PC-9 (cell line): ENCODE measurements at regions not wholly inside any gene's neighbourhood (a gene's known extent, or its start where the extent isn't known, plus 50 kb on each side); places are given as distances from the start of the nearest gene placed in this dataset.

ENCODE experiments used
- BruUV-seq: library from RNA; stranded (reverse); fragments of 400-500 nt; replicated peaks from 2 replicates; lab custom pipeline; 2021; lab: Mats Ljungman, UMichigan
- CTCF ChIA-PET: fragments of 300-600 bp; sonication (Branson Sonifier 250); formaldehyde crosslinking; loops from one replicate; lab custom pipeline; 2022; ENCODE audit warnings: antibody characterized with exemption; lab: Charles Lee
- POLR2A ChIA-PET: fragments of 300-600 bp; sonication (Branson Sonifier 250); formaldehyde crosslinking; loops from one replicate; lab custom pipeline; 2022; ENCODE audit warnings: antibody characterized with exemption; ENCODE audit not compliant: unreplicated experiment; lab: Charles Lee
- DNase-seq, 2 experiments: peaks; one replicate each; pipeline versions ENCODE4 v3.0.0 to v3.0.0-alpha.2; 2015 to 2022; ENCODE audit warnings: mixed read lengths in 1 of 2
- H2AFZ ChIP-seq: fragments of 200-600 bp; sonication (generic); 2 replicates; pipeline ENCODE4 v1.8.1; 2017; ENCODE audit warnings: antibody characterized with exemption
- H3F3A ChIP-seq: fragments of 200-600 bp; sonication (generic); 2 replicates; pipeline ENCODE4 v1.8.1; 2017; ENCODE audit warnings: antibody characterized with exemption, mild to moderate bottlenecking, low read depth; ENCODE audit not compliant: insufficient read depth
- H3K27ac ChIP-seq: fragments of 200-600 bp; sonication (generic); 2 replicates; pipeline ENCODE4 v1.6.1; 2016; ENCODE audit warnings: mixed run types
- H3K27me3 ChIP-seq: fragments of 200-600 bp; sonication (generic); 2 replicates; pipeline ENCODE4 v1.6.1; 2016; ENCODE audit warnings: low read depth, mixed run types; ENCODE audit not compliant: insufficient read depth
- H3K36me3 ChIP-seq: fragments of 200-600 bp; sonication (generic); 2 replicates; pipeline ENCODE4 v1.6.1; 2016; ENCODE audit warnings: low read depth, mixed run types
- H3K4me1 ChIP-seq: fragments of 200-600 bp; sonication (generic); replicated peaks from 2 replicates; pipeline ENCODE4 v1.6.1; 2016; ENCODE audit warnings: mixed run types; ENCODE audit not compliant: insufficient read depth
- H3K4me2 ChIP-seq: fragments of 200-600 bp; sonication (generic); 2 replicates; pipeline ENCODE4 v1.6.1; 2017; ENCODE audit warnings: mixed run types
- H3K4me3 ChIP-seq: fragments of 200-600 bp; sonication (generic); 2 replicates; pipeline ENCODE4 v1.6.1; 2016; ENCODE audit warnings: mixed run types
- H3K79me2 ChIP-seq: fragments of 200-600 bp; sonication (generic); 2 replicates; pipeline ENCODE4 v1.6.1; 2017; ENCODE audit warnings: low read depth, mixed run types
- H3K9me2 ChIP-seq: fragments of 200-600 bp; sonication (generic); 2 replicates; pipeline ENCODE4 v1.8.1; 2017; ENCODE audit warnings: mild to moderate bottlenecking; ENCODE audit not compliant: insufficient read depth
- H3K9me3 ChIP-seq: fragments of 200-600 bp; sonication (generic); 2 replicates; pipeline ENCODE4 v1.8.1; 2016; ENCODE audit warnings: low read depth; ENCODE audit not compliant: insufficient read depth
- H4K20me1 ChIP-seq: fragments of 200-600 bp; sonication (generic); 2 replicates; pipeline ENCODE4 v1.8.1; 2017; ENCODE audit not compliant: insufficient read depth
- EZH2 ChIP-seq: fragments of 200-600 bp; sonication (generic); IDR thresholded peaks from 2 replicates; pipeline ENCODE4 v1.8.0; 2017; ENCODE audit warnings: antibody characterized with exemption, low read depth
- intact Hi-C: fragments of 100-400 bp; cut with micrococcal nuclease; formaldehyde crosslinking; loops from one replicate; pipeline ENCODE4 v1.10.0; 2022; ENCODE audit not compliant: unreplicated experiment
- TF ChIP-seq, protein P1 (sequence below): fragments of 200-600 bp; sonication (generic); conservative IDR thresholded peaks from 2 replicates; pipeline ENCODE4 v1.6.1; 2017; ENCODE audit warnings: mixed run types, antibody characterized with exemption, mild to moderate bottlenecking, moderate library complexity

DNA sequence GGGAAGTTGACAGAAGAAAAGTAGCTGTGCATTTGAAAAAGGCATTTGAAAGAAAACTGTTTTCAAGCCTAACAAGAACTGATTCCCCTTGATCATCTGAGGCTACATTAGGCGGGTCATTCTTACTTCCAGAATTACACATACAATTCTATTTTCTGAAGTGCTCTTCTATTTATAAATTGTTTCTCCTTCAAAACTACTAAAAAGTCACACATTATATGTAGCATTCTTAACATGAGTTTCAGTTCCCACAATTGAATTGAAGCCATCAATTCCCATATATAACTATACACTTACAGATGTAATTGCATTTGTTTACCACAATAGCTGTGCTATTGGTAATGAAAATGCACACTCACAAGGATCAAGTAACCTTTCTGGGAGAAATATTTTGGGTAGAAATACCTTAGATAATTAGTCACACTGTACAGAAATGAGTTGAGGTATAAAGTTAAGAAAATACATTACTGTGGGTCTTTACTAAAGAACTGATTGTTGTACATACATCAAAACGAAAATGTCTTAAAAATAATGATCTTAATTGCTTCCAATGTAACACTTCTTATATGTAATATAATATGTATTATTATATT lies 1688.0 kb upstream of the AGA start:
- no TSS peak for BruUV-seq
- POLR2A ChIA-PET, result no interaction called here
- intact Hi-C loops, result no loop called here

DNA sequence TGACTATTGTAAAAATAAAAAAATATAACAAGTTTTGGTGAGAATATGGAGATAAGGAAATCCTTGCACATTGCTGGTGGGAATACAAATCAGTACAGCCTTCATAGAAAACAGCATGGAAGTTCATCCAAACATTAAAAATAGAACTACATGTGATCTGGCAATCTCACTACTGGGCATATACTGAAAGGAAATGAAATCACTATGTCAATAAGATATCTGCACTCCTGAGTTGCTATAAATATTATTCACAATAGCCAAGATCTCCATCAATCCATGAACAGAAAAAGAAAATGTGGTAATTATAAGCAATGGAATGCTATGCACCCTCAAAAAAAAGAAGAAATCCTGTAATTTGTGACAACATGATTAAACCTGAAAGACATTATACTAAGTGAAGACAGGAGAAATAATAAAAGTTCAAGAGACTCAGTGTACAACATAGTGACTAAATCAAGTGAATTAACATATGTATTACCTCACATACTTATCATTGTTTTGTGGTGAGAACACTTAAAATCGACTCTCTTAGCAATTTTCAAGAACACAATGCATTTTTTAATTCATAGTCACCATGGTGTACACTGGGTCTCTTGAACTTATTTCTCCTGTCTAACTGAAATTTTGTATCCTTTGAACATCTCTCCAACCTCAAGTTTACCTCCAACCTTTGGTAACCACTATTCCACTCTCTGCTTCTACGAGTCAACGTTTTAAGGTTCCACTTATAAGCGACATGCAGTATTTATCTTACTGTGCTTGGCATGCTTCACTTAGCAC lies 1703.7 kb upstream of the AGA start:
- H3K4me2 ChIP-seq, result no peak overlapping the region
- no peaks in the 10 kb centered on the region for H4K20me1 ChIP-seq
- H3K9me2 ChIP-seq, result no peaks in the 10 kb centered on the region
- no peaks in the 10 kb centered on the region for H3K36me3 ChIP-seq
- H3K79me2 ChIP-seq, result no peaks in the 10 kb centered on the region
- CTCF ChIA-PET, result no interaction called here
- H3F3A ChIP-seq, result no peaks in the 10 kb centered on the region
- POLR2A ChIA-PET, result no interaction called here
- no TSS peak for BruUV-seq
- H3K27me3 ChIP-seq, result no peaks in the 10 kb centered on the region
- no peak overlapping the region for H3K27ac ChIP-seq
- TF ChIP-seq EZH2, result no peak
- TF ChIP-seq, protein P1, sequence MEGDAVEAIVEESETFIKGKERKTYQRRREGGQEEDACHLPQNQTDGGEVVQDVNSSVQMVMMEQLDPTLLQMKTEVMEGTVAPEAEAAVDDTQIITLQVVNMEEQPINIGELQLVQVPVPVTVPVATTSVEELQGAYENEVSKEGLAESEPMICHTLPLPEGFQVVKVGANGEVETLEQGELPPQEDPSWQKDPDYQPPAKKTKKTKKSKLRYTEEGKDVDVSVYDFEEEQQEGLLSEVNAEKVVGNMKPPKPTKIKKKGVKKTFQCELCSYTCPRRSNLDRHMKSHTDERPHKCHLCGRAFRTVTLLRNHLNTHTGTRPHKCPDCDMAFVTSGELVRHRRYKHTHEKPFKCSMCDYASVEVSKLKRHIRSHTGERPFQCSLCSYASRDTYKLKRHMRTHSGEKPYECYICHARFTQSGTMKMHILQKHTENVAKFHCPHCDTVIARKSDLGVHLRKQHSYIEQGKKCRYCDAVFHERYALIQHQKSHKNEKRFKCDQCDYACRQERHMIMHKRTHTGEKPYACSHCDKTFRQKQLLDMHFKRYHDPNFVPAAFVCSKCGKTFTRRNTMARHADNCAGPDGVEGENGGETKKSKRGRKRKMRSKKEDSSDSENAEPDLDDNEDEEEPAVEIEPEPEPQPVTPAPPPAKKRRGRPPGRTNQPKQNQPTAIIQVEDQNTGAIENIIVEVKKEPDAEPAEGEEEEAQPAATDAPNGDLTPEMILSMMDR, result no peak
- no peaks in the 10 kb centered on the region for H3K9me3 ChIP-seq
- intact Hi-C loops, result no loop called here
- H2AFZ ChIP-seq, result no peak overlapping the region
- no peak for DNase-seq
- no peaks in the 10 kb centered on the region for H3K4me1 ChIP-seq
- H3K4me3 ChIP-seq, result no peak overlapping the region

More for the DNA sequence above, 1688.0 kb upstream of the AGA start:
- no peaks in the 10 kb centered on the region for H3K36me3 ChIP-seq
- H3K4me1 ChIP-seq, result no peaks in the 10 kb centered on the region
- TF ChIP-seq, protein P1, result no peak
- no peak for TF ChIP-seq EZH2
- no peaks in the 10 kb centered on the region for H4K20me1 ChIP-seq
- no peaks in the 10 kb centered on the region for H3K79me2 ChIP-seq
- no peak overlapping the region for H2AFZ ChIP-seq
- no peak overlapping the region for H3K27ac ChIP-seq
- no peak overlapping the region for H3K4me3 ChIP-seq
- no peaks in the 10 kb centered on the region for H3K9me3 ChIP-seq
- no peak for DNase-seq
- H3K27me3 ChIP-seq, result no peaks in the 10 kb centered on the region
- CTCF ChIA-PET, result no interaction called here
- H3K9me2 ChIP-seq, result no peaks in the 10 kb centered on the region
- H3F3A ChIP-seq, result no peaks in the 10 kb centered on the region
- no peak overlapping the region for H3K4me2 ChIP-seq

DNA sequence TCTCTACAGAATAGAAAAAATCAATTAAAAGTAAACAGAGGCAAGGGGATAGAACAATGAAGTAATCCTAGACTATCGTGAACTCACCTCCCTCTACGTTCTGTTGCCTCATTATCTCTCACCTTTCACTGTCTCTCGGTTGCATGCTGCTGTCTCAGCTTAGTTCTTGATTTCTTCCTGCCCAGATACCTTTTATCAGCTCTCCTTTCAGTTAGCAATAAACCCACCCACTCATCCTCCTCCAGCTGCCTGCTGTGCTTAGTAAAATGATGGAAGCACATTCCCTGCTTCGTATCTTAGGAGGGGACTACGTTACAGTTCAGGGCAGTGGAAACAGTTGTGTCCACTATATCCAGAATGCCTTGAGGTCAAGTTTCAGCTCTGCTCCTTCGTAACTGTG lies 1709.5 kb upstream of the AGA start:
- intact Hi-C loops, result no loop called here
- ChIA-PET CTCF (no interaction called here), POLR2A (no interaction called here)
- Histone ChIP-seq H3K4me3 (no peak overlapping the region), H3K4me2 (no peak overlapping the region), H3K79me2 (no peaks in the 10 kb centered on the region), H3K9me2 (no peaks in the 10 kb centered on the region), H2AFZ (no peak overlapping the region), H3K4me1 (no peaks in the 10 kb centered on the region), H3K27ac (no peak overlapping the region), H3K36me3 (no peaks in the 10 kb centered on the region), H4K20me1 (no peaks in the 10 kb centered on the region), H3K9me3 (no peaks in the 10 kb centered on the region), H3F3A (no peaks in the 10 kb centered on the region), H3K27me3 (no peaks in the 10 kb centered on the region)
- no peak for DNase-seq
- TF ChIP-seq, protein P1, result no peak
- no peak for TF ChIP-seq EZH2
- no TSS peak for BruUV-seq
